OCI-LY1 (cell line): ENCODE measurements at regions not wholly inside any gene's neighbourhood (a gene's known extent, or its start where the extent isn't known, plus 50 kb on each side); places are given as distances from the start of the nearest gene placed in this dataset.

Experiments used
- CTCF ChIP-seq: fragments of 200-600 bp; sonication (generic), shearing (Covaris generic); IDR thresholded peaks from 2 replicates; pipeline ENCODE4 v1.5.1; 2017; ENCODE audit warnings: mild to moderate bottlenecking, antibody characterized with exemption, low read length, moderate library complexity, mixed read lengths
- EZH2 ChIP-seq: fragments of 200-600 bp; sonication (generic), shearing (Covaris generic); IDR thresholded peaks from 2 replicates; pipeline ENCODE4 v1.8.0; 2017; ENCODE audit warnings: borderline replicate concordance, mixed run types, mild to moderate bottlenecking, antibody characterized with exemption, low read length, moderate library complexity, mixed read lengths

DNA sequence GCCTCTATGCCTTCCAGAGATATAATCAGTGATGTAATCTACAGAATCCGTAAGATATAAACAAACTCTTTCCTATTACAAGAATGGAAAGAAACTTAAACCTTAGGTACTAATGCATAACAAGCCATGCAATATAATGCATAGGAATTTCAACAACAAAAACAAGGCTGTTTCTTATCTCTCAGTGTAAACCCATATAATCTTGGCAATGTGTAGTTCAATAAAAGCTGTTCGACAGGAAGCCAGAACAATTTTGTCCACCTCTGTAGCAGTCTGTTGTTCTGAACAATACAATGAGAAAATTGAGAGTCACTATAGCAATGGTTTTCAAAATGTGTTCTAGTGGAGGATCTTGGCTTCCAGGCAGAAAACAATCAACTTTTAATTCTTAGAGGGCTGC is 111.5 kb upstream of the FREM2 start:
- TF ChIP-seq CTCF (no peak), EZH2 (no peak)
